ENCODE measurements at regions not wholly inside any gene's neighbourhood (a gene's known extent, or its start where the extent isn't known, plus 50 kb on each side); places are given as distances from the start of the nearest gene placed in this dataset.

GRCh38 chr22:45105281-45105702 is 58.4 kb upstream of the NUP50 start:
- H3K9me3 Mint-ChIP-seq (ENCODE audit: unreplicated experiment) = no peaks in the 10 kb centered on the region
- no peaks in the 10 kb centered on the region for H3K36me3 Mint-ChIP-seq (ENCODE audit: low read depth, unreplicated experiment)
- H3K27me3 Mint-ChIP-seq (ENCODE audit: unreplicated experiment) = no peaks in the 10 kb centered on the region
- no peak overlapping the region for H3K4me3 Mint-ChIP-seq (ENCODE audit: unreplicated experiment)
- DNase-seq (ENCODE audit: low spot score) = no peak
- no peak for TF ChIP-seq CTCF (IDR thresholded peaks at IDR 0.05; ENCODE audit: unreplicated experiment)
- H3K4me1 Mint-ChIP-seq (ENCODE audit: unreplicated experiment) = no peaks in the 10 kb centered on the region
- no peak overlapping the region for H3K27ac Mint-ChIP-seq (ENCODE audit: unreplicated experiment)

GRCh38 chr22:45107671-45108070 is 56.1 kb upstream of the NUP50 start:
- Mint-ChIP-seq H3K27ac (ENCODE audit: unreplicated experiment) (no peak overlapping the region), H3K9me3 (ENCODE audit: unreplicated experiment) (no peaks in the 10 kb centered on the region), H3K36me3 (ENCODE audit: low read depth, unreplicated experiment) (no peaks in the 10 kb centered on the region), H3K27me3 (ENCODE audit: unreplicated experiment) (no peaks in the 10 kb centered on the region), H3K4me3 (ENCODE audit: unreplicated experiment) (no peak overlapping the region), H3K4me1 (ENCODE audit: unreplicated experiment) (no peaks in the 10 kb centered on the region)
- TF ChIP-seq CTCF (IDR thresholded peaks at IDR 0.05; ENCODE audit: unreplicated experiment) = no peak
- DNase-seq (ENCODE audit: low spot score) = no peak

- TF ChIP-seq CTCF (IDR thresholded peaks at IDR 0.05; ENCODE audit: unreplicated experiment) = no peak
Observed at GRCh38 chr22:45112136-45112879, 51.4 kb upstream of the NUP50 start.

More at GRCh38 chr22:45112136-45112879, 51.4 kb upstream of the NUP50 start:
- no peak overlapping the region for H3K27ac Mint-ChIP-seq (ENCODE audit: unreplicated experiment)
- H3K9me3 Mint-ChIP-seq (ENCODE audit: unreplicated experiment) = no peaks in the 10 kb centered on the region
- no peaks in the 10 kb centered on the region for H3K36me3 Mint-ChIP-seq (ENCODE audit: low read depth, unreplicated experiment)
- H3K27me3 Mint-ChIP-seq (ENCODE audit: unreplicated experiment) = no peaks in the 10 kb centered on the region
- H3K4me3 Mint-ChIP-seq (ENCODE audit: unreplicated experiment) = no peak overlapping the region
- no peaks in the 10 kb centered on the region for H3K4me1 Mint-ChIP-seq (ENCODE audit: unreplicated experiment)
- DNase-seq (ENCODE audit: low spot score) = no peak
